ENCODE measurements at regions not wholly inside any gene's neighbourhood (a gene's known extent, or its start where the extent isn't known, plus 50 kb on each side); places are given as distances from the start of the nearest gene placed in this dataset.
"Not testable (repeated sequence)": the region's sequence is repeated elsewhere in the genome, so short reads cannot be mapped to it uniquely, and the experiment has no call there.

GRCh38 chr1:120272242-120272641 lies 95.9 kb upstream of the SEC22B start:
- not testable (repeated sequence) for H3K27me3 ChIP-seq (ENCODE audit: control insufficient read depth in 3 of 3, insufficient read depth in 3 of 3, low read length in 2 of 3); H3K4me3 ChIP-seq; H3K36me3 ChIP-seq (ENCODE audit: control insufficient read depth in 4 of 4, insufficient read depth in 4 of 4, low read length in 4 of 4); ATAC-seq (ENCODE audit: insufficient read depth, low FRiP score); H3K4me1 ChIP-seq (ENCODE audit: control insufficient read depth in 5 of 5, insufficient read depth in 5 of 5, low read length in 5 of 5); H3K27ac ChIP-seq (ENCODE audit: low read depth in 1 of 2, low read length in 1 of 2); H3K9ac ChIP-seq (ENCODE audit: insufficient read depth in 1 of 2, low read length in 2 of 2); DNase-seq; H3K9me3 ChIP-seq (ENCODE audit: control insufficient read depth in 4 of 4, insufficient read depth in 3 of 4, low read length in 3 of 4)
- no CpG with 5 or more reads among the region's 3 CpGs for WGBS, 2 donors

- H3K9me3 ChIP-seq (ENCODE audit: control insufficient read depth in 4 of 4, insufficient read depth in 3 of 4, low read length in 3 of 4); H3K27ac ChIP-seq (ENCODE audit: low read depth in 1 of 2, low read length in 1 of 2); H3K4me3 ChIP-seq; ATAC-seq (ENCODE audit: insufficient read depth, low FRiP score); DNase-seq; H3K4me1 ChIP-seq (ENCODE audit: control insufficient read depth in 5 of 5, insufficient read depth in 5 of 5, low read length in 5 of 5); H3K36me3 ChIP-seq (ENCODE audit: control insufficient read depth in 4 of 4, insufficient read depth in 4 of 4, low read length in 4 of 4); H3K27me3 ChIP-seq (ENCODE audit: control insufficient read depth in 3 of 3, insufficient read depth in 3 of 3, low read length in 2 of 3); H3K9ac ChIP-seq (ENCODE audit: insufficient read depth in 1 of 2, low read length in 2 of 2): not testable (repeated sequence)
- WGBS, 2 donors = no CpG with 5 or more reads among the region's 5 CpGs
These were observed 95.4 kb upstream of the SEC22B start for GRCh38 chr1:120271561-120272221.

GRCh38 chr1:120267894-120268551 lies 91.7 kb upstream of the SEC22B start:
- not testable (repeated sequence) for H3K27me3 ChIP-seq (ENCODE audit: control insufficient read depth in 3 of 3, insufficient read depth in 3 of 3, low read length in 2 of 3); H3K36me3 ChIP-seq (ENCODE audit: control insufficient read depth in 4 of 4, insufficient read depth in 4 of 4, low read length in 4 of 4); H3K4me3 ChIP-seq; H3K9me3 ChIP-seq (ENCODE audit: control insufficient read depth in 4 of 4, insufficient read depth in 3 of 4, low read length in 3 of 4); DNase-seq; H3K9ac ChIP-seq (ENCODE audit: insufficient read depth in 1 of 2, low read length in 2 of 2); H3K4me1 ChIP-seq (ENCODE audit: control insufficient read depth in 5 of 5, insufficient read depth in 5 of 5, low read length in 5 of 5); ATAC-seq (ENCODE audit: insufficient read depth, low FRiP score); H3K27ac ChIP-seq (ENCODE audit: low read depth in 1 of 2, low read length in 1 of 2)
- WGBS, 2 donors = no CpG with 5 or more reads among the region's 1 CpG

- not testable (repeated sequence) for H3K4me3 ChIP-seq; DNase-seq; H3K27me3 ChIP-seq (ENCODE audit: control insufficient read depth in 3 of 3, insufficient read depth in 3 of 3, low read length in 2 of 3); ATAC-seq (ENCODE audit: insufficient read depth, low FRiP score); H3K9ac ChIP-seq (ENCODE audit: insufficient read depth in 1 of 2, low read length in 2 of 2); H3K27ac ChIP-seq (ENCODE audit: low read depth in 1 of 2, low read length in 1 of 2); H3K9me3 ChIP-seq (ENCODE audit: control insufficient read depth in 4 of 4, insufficient read depth in 3 of 4, low read length in 3 of 4); H3K36me3 ChIP-seq (ENCODE audit: control insufficient read depth in 4 of 4, insufficient read depth in 4 of 4, low read length in 4 of 4); H3K4me1 ChIP-seq (ENCODE audit: control insufficient read depth in 5 of 5, insufficient read depth in 5 of 5, low read length in 5 of 5)
- WGBS, 2 donors = 65 to 80% methylated on average over 3 to 4 of the region's 6 CpGs
These were observed 88.2 kb upstream of the SEC22B start for GRCh38 chr1:120264564-120264963.

- WGBS, 2 donors = no CpG with 5 or more reads among the region's 4 CpGs
These were observed 86.8 kb upstream of the SEC22B start for GRCh38 chr1:120262791-120263751.

GRCh38 chr1:120257778-120258105 lies 81.4 kb upstream of the SEC22B start:
- H3K27ac ChIP-seq (ENCODE audit: low read depth in 1 of 2, low read length in 1 of 2); H3K9ac ChIP-seq (ENCODE audit: insufficient read depth in 1 of 2, low read length in 2 of 2); H3K9me3 ChIP-seq (ENCODE audit: control insufficient read depth in 4 of 4, insufficient read depth in 3 of 4, low read length in 3 of 4); H3K36me3 ChIP-seq (ENCODE audit: control insufficient read depth in 4 of 4, insufficient read depth in 4 of 4, low read length in 4 of 4); ATAC-seq (ENCODE audit: insufficient read depth, low FRiP score); H3K4me1 ChIP-seq (ENCODE audit: control insufficient read depth in 5 of 5, insufficient read depth in 5 of 5, low read length in 5 of 5); H3K4me3 ChIP-seq; H3K27me3 ChIP-seq (ENCODE audit: control insufficient read depth in 3 of 3, insufficient read depth in 3 of 3, low read length in 2 of 3); DNase-seq: not testable (repeated sequence)
- 11 to 18% methylated on average over 2 of the region's 2 CpGs for WGBS, 2 donors

More at GRCh38 chr1:120262791-120263751, 86.8 kb upstream of the SEC22B start:
- H3K36me3 ChIP-seq (ENCODE audit: control insufficient read depth in 4 of 4, insufficient read depth in 4 of 4, low read length in 4 of 4); H3K4me1 ChIP-seq (ENCODE audit: control insufficient read depth in 5 of 5, insufficient read depth in 5 of 5, low read length in 5 of 5); H3K4me3 ChIP-seq; H3K27ac ChIP-seq (ENCODE audit: low read depth in 1 of 2, low read length in 1 of 2); H3K9me3 ChIP-seq (ENCODE audit: control insufficient read depth in 4 of 4, insufficient read depth in 3 of 4, low read length in 3 of 4); DNase-seq; H3K27me3 ChIP-seq (ENCODE audit: control insufficient read depth in 3 of 3, insufficient read depth in 3 of 3, low read length in 2 of 3); H3K9ac ChIP-seq (ENCODE audit: insufficient read depth in 1 of 2, low read length in 2 of 2): not testable (repeated sequence)
- ATAC-seq (ENCODE audit: insufficient read depth, low FRiP score) = peak; percentile 83

- H3K27me3 ChIP-seq (ENCODE audit: control insufficient read depth in 3 of 3, insufficient read depth in 3 of 3, low read length in 2 of 3); DNase-seq; H3K9ac ChIP-seq (ENCODE audit: insufficient read depth in 1 of 2, low read length in 2 of 2); H3K36me3 ChIP-seq (ENCODE audit: control insufficient read depth in 4 of 4, insufficient read depth in 4 of 4, low read length in 4 of 4); H3K4me3 ChIP-seq; H3K27ac ChIP-seq (ENCODE audit: low read depth in 1 of 2, low read length in 1 of 2); H3K4me1 ChIP-seq (ENCODE audit: control insufficient read depth in 5 of 5, insufficient read depth in 5 of 5, low read length in 5 of 5); H3K9me3 ChIP-seq (ENCODE audit: control insufficient read depth in 4 of 4, insufficient read depth in 3 of 4, low read length in 3 of 4): not testable (repeated sequence)
- no CpG with 5 or more reads among the region's 6 CpGs for WGBS, 2 donors
- peak; percentile 27 for ATAC-seq (ENCODE audit: insufficient read depth, low FRiP score)
These were observed 80.9 kb upstream of the SEC22B start for GRCh38 chr1:120257064-120257777.
